Endothelial cell of umbilical vein (primary cell): ENCODE measurements at regions not wholly inside any gene's neighbourhood (a gene's known extent, or its start where the extent isn't known, plus 50 kb on each side); places are given as distances from the start of the nearest gene placed in this dataset.

Source experiments
- BruUV-seq: library from RNA; stranded (reverse); fragments of 400-500 nt; replicated peaks from 2 replicates; lab custom pipeline; 2021; lab: Mats Ljungman, UMichigan
- CTCF ChIA-PET: fragments of 300-600, 350-600 bp; sonication (Branson Sonifier 250); formaldehyde crosslinking; loops from one replicate; lab custom pipeline; 2021; ENCODE audit warnings: antibody characterized with exemption, inconsistent platforms; lab: Charles Lee
- POLR2A ChIA-PET: fragments of 300-600, 350-600 bp; sonication (Branson Sonifier 250); formaldehyde crosslinking; loops from one replicate; lab custom pipeline; 2021; ENCODE audit warnings: antibody characterized with exemption, inconsistent platforms; lab: Charles Lee
- DNase-seq: peaks from one replicate; pipeline ENCODE4 v3.0.0-alpha.2; 2011; ENCODE audit warnings: low read depth, low spot score
- FAIRE-seq: peaks from 2 replicates; lab custom pipeline; 2011; peaks lifted over from hg19 to GRCh38; lab: Jason Lieb, UNC
- H2AFZ ChIP-seq: 2 replicates; pipeline ENCODE4 v1.6.0; 2012; ENCODE audit warnings: low read depth, low read length, control low read depth, inconsistent platforms
- H3K27ac ChIP-seq: 2 replicates; pipeline ENCODE4 v1.5.1; 2011; ENCODE audit warnings: low read depth, mild to moderate bottlenecking, control low read depth, low read length, moderate library complexity; ENCODE audit not compliant: insufficient read depth
- H3K27me3 ChIP-seq, 2 experiments: 2 replicates each; pipeline versions ENCODE4 v1.6.0 to v1.6.1; 2011; ENCODE audit warnings: low read length in 2 of 2, mixed read lengths in 1 of 2; ENCODE audit not compliant: control insufficient read depth in 2 of 2, insufficient read depth in 2 of 2
- H3K36me3 ChIP-seq, 2 experiments: 2 replicates in 1 of 2; 3 replicates in 1 of 2; pipeline ENCODE4 v1.5.1; 2011; ENCODE audit warnings: low read length in 2 of 2, mild to moderate bottlenecking in 1 of 2, moderate library complexity in 1 of 2; ENCODE audit not compliant: control insufficient read depth in 2 of 2, insufficient read depth in 2 of 2; ENCODE audit errors: extremely low read depth in 1 of 2
- H3K4me1 ChIP-seq: 3 replicates; pipeline ENCODE4 v1.5.1; 2011; ENCODE audit warnings: mild to moderate bottlenecking, low read length; ENCODE audit not compliant: control insufficient read depth, insufficient read depth; ENCODE audit errors: extremely low read depth
- H3K4me2 ChIP-seq: 2 replicates; pipeline ENCODE4 v1.6.1; 2011; ENCODE audit warnings: low read length, control low read depth, mixed read lengths; ENCODE audit not compliant: insufficient read depth
- H3K4me3 ChIP-seq, 3 experiments: fragments of 200-600 bp in 1 of 3; sonication (generic), shearing (Covaris generic) in 1 of 3; replicated peaks in 1 of 3; 2 replicates each; pipeline ENCODE4 v1.5.1; 2011 to 2016; ENCODE audit warnings: control low read depth in 3 of 3, low read length in 3 of 3, mild to moderate bottlenecking in 2 of 3, inconsistent platforms in 1 of 3, low read depth in 1 of 3, moderate library complexity in 1 of 3; ENCODE audit not compliant: insufficient read depth in 1 of 3
- H3K79me2 ChIP-seq: 2 replicates; pipeline ENCODE4 v1.6.0; 2012; ENCODE audit warnings: low read length, inconsistent platforms; ENCODE audit not compliant: control insufficient read depth, insufficient read depth
- H3K9ac ChIP-seq: replicated peaks from 2 replicates; pipeline ENCODE3; 2011; ENCODE audit warnings: low read length, control low read depth; ENCODE audit not compliant: insufficient read depth; ENCODE audit errors: extremely low read depth
- H3K9me1 ChIP-seq: replicated peaks from 3 replicates; pipeline ENCODE4 v1.6.0; 2011; ENCODE audit warnings: mild to moderate bottlenecking, low read length; ENCODE audit not compliant: control insufficient read depth, insufficient read depth; ENCODE audit errors: extremely low read depth
- H3K9me3 ChIP-seq: replicated peaks from 2 replicates; pipeline ENCODE4 v1.5.1; 2012; ENCODE audit warnings: low read length, inconsistent platforms; ENCODE audit not compliant: control insufficient read depth, insufficient read depth
- H4K20me1 ChIP-seq: replicated peaks from 2 replicates; pipeline ENCODE3; 2011; ENCODE audit warnings: mild to moderate bottlenecking, low read length; ENCODE audit not compliant: control insufficient read depth, insufficient read depth; ENCODE audit errors: extremely low read depth
- CTCF ChIP-seq, 2 donors: IDR thresholded peaks; 1 replicate in 1 of 2; 2 replicates in 1 of 2; pipeline ENCODE4 v1.5.1; 2011; ENCODE audit warnings: low read length in 2 of 2, mild to moderate bottlenecking in 2 of 2, moderate library complexity in 2 of 2, control low read depth in 1 of 2, inconsistent platforms in 1 of 2, low read depth in 1 of 2; ENCODE audit not compliant: insufficient read depth in 1 of 2; ENCODE audit errors: extremely low read depth in 1 of 2
- EZH2 ChIP-seq: IDR thresholded peaks from 2 replicates; pipeline ENCODE4 v1.6.1; 2012; ENCODE audit warnings: borderline replicate concordance, low read depth, mild to moderate bottlenecking, moderate library complexity, low read length, inconsistent platforms; ENCODE audit not compliant: severe bottlenecking
- FOS ChIP-seq: IDR thresholded peaks from 2 replicates; pipeline ENCODE4 v1.6.1; 2011; ENCODE audit warnings: mild to moderate bottlenecking, low read length, moderate library complexity, borderline replicate concordance; ENCODE audit not compliant: insufficient read depth
- GATA2 ChIP-seq: IDR thresholded peaks from 2 replicates; pipeline ENCODE4 v1.7.0; 2011; ENCODE audit warnings: low read depth, mild to moderate bottlenecking, moderate library complexity, mixed read lengths, low read length; ENCODE audit not compliant: insufficient read length, insufficient read depth
- JUN ChIP-seq: IDR thresholded peaks from 2 replicates; pipeline ENCODE4 v1.6.1; 2011; ENCODE audit warnings: borderline replicate concordance, low read depth; ENCODE audit not compliant: insufficient read length, insufficient read depth
- MYC ChIP-seq: IDR thresholded peaks from one replicate; pipeline ENCODE4 v1.6.1; 2011; ENCODE audit warnings: mild to moderate bottlenecking, low read depth, low read length
- POLR2A ChIP-seq: IDR thresholded peaks from 2 replicates; pipeline ENCODE4 v1.6.1; 2012; ENCODE audit warnings: low read depth, mild to moderate bottlenecking, control low read depth, low read length
- POLR2AphosphoS5 ChIP-seq: IDR thresholded peaks from 2 replicates; pipeline ENCODE4 v1.6.1; 2012; ENCODE audit warnings: low read depth, mild to moderate bottlenecking, control low read depth, low read length, moderate library complexity; ENCODE audit not compliant: insufficient read depth
- dilution Hi-C: fragments of 300-500 bp; cut with MboI; formaldehyde crosslinking; loops from one replicate; pipeline ENCODE4 v1.15.0; 2019; ENCODE audit warnings: low sequenced_read_pairs; ENCODE audit not compliant: extremely low pct_ligation_motif_present
- intact Hi-C: fragments of 100-400 bp; cut with micrococcal nuclease; formaldehyde crosslinking; loops from one replicate; pipeline ENCODE4 v1.10.0; 2022
- TF ChIP-seq, protein P1 (sequence below): IDR thresholded peaks from 2 replicates; pipeline ENCODE4 v1.6.1; 2011; ENCODE audit not compliant: insufficient read depth, insufficient read length

GRCh38 chr15:93866476-93866875, 364.9 kb upstream of the MCTP2 start:
- no peaks in the 10 kb centered on the region for H3K4me1 ChIP-seq
- CTCF ChIA-PET: no interaction called here
- TF ChIP-seq GATA2: no peak
- no peak for TF ChIP-seq FOS
- TF ChIP-seq POLR2AphosphoS5: no peak
- no peak for TF ChIP-seq JUN
- TF ChIP-seq POLR2A: no peak
- TF ChIP-seq EZH2: no peak
- TF ChIP-seq MYC: no peak
- TF ChIP-seq, protein P1, sequence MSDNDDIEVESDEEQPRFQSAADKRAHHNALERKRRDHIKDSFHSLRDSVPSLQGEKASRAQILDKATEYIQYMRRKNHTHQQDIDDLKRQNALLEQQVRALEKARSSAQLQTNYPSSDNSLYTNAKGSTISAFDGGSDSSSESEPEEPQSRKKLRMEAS: no peak
- TF ChIP-seq CTCF (IDR thresholded peaks at IDR 0.05; ENCODE audit: extremely low read depth in 1 of 2, insufficient read depth in 1 of 2, low read depth in 1 of 2, low read length in 2 of 2): no peak
- no peaks in the 10 kb centered on the region for H3K27me3 ChIP-seq
- no peaks in the 10 kb centered on the region for H4K20me1 ChIP-seq
- H3K4me3 ChIP-seq: no peak overlapping the region
- POLR2A ChIA-PET: no interaction called here
- no peaks in the 10 kb centered on the region for H3K9me1 ChIP-seq
- peaks cover 9% of the 10 kb centered on the region for H3K9me3 ChIP-seq
- no peak overlapping the region for H2AFZ ChIP-seq
- intact Hi-C loops: no loop called here
- H3K36me3 ChIP-seq: no peaks in the 10 kb centered on the region
- H3K27ac ChIP-seq: no peak overlapping the region
- no peak overlapping the region for H3K4me2 ChIP-seq
- H3K79me2 ChIP-seq: no peaks in the 10 kb centered on the region
- dilution Hi-C loops: no loop called here
- no TSS peak for BruUV-seq
- no peak for FAIRE-seq
- no peak for DNase-seq
- H3K9ac ChIP-seq: no peak overlapping the region
